Choroid plexus epithelial cell (primary cell): ENCODE measurements at regions not wholly inside any gene's neighbourhood (a gene's known extent, or its start where the extent isn't known, plus 50 kb on each side); places are given as distances from the start of the nearest gene placed in this dataset.

Experiments used
- DNase-seq: peaks from one replicate; pipeline ENCODE4 v3.0.0-alpha.2; 2010; ENCODE audit warnings: low read depth
- H3K4me3 ChIP-seq: 2 replicates; pipeline ENCODE4 v1.5.1; 2011; ENCODE audit warnings: low read depth, mild to moderate bottlenecking, control low read depth, low read length, moderate library complexity
- TF ChIP-seq, protein P1 (sequence below): conservative IDR thresholded peaks from 2 replicates; pipeline ENCODE4 v1.5.1; 2011; ENCODE audit warnings: low read depth, mild to moderate bottlenecking, control low read depth, inconsistent platforms, low read length, moderate library complexity

DNA sequence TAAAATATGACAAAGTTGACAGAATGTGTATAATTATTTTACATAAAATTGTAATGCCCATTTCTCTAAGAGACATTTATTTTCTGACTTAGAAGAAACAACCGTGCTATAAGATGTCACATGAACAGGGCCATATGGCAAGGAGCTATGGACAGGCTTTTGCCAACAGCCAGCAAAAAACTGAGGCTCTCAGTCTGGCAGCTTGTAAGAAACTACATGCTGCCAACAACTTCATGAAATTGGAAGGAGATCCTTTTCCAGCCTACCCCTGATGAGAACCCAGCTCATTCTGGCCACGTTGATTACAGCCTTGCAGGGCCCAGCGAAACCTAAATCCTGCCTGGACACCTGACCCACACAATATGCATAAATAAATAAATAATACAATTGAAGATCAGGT, 250.3 kb upstream of the ARSJ start:
- no peak overlapping the region for H3K4me3 ChIP-seq
- TF ChIP-seq, protein P1, sequence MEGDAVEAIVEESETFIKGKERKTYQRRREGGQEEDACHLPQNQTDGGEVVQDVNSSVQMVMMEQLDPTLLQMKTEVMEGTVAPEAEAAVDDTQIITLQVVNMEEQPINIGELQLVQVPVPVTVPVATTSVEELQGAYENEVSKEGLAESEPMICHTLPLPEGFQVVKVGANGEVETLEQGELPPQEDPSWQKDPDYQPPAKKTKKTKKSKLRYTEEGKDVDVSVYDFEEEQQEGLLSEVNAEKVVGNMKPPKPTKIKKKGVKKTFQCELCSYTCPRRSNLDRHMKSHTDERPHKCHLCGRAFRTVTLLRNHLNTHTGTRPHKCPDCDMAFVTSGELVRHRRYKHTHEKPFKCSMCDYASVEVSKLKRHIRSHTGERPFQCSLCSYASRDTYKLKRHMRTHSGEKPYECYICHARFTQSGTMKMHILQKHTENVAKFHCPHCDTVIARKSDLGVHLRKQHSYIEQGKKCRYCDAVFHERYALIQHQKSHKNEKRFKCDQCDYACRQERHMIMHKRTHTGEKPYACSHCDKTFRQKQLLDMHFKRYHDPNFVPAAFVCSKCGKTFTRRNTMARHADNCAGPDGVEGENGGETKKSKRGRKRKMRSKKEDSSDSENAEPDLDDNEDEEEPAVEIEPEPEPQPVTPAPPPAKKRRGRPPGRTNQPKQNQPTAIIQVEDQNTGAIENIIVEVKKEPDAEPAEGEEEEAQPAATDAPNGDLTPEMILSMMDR = no peak
- no peak for DNase-seq

DNA sequence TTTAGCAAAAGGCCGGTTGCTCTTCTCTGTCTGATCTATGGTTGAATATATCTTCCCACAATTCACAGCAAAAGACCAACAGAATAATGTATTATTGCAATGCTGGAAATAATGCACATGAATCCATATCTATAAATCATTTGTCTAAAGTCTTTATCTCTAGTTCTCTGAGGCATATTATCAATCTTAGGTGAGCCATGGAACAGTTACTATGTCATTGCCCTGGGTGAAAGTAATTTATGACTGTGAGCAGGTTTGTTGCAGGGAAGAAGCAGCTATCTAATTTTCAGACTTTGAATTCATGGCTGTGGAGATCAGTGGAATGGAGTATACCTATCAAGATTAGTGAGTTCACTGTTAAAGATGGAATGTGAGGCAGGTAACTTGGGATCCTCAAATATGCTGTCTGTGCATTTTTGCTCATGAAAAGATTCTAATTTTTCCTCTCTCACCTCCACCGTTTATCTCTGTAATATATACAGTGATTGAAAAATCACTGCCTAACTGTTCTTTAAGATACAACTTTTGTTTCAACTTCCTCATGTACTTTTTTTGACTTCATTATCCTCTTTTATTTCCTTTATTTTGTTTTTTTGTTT, 256.8 kb upstream of the ARSJ start:
- no peak overlapping the region for H3K4me3 ChIP-seq
- TF ChIP-seq, protein P1 = no peak
- DNase-seq = no peak

DNA sequence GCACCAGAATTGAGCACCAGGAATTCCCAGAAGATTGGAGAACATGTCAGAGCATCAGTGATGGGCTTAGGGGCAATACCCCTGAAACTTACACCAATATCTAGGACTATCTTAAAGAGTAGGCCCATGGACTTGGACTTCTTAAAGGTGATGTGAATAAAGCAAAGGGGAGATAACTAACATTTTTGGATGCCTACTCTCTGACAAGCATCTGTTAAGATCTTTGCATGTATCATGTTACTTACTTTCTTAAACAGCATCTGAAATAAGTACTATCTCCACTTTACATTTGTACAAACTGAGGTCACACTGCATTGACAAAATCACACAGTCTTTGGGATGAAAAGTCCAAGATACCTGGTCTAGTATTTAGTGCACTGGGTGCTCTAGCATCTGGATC, 258.6 kb upstream of the ARSJ start:
- peak; percentile 40 for DNase-seq
- TF ChIP-seq, protein P1 = no peak
- no peak overlapping the region for H3K4me3 ChIP-seq

DNA sequence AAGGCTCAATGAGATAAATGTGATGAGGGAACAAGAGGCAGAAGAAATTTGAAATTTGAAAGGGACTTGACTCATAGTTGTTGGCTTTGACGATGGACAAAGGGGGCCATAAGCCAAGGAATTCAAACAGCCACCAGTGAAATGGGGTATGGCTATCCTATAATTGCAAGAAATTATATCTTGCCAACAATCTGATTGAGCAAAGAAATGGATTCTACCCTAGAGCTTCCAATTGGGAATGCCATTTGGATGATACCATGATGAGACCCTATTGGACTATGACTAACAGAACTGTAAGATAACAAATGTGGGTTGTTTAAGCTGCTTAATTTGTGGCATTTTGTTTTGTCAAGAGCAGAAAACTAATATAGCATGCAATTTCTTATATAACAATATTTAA, 270.1 kb upstream of the ARSJ start:
- TF ChIP-seq, protein P1 = no peak
- H3K4me3 ChIP-seq = no peak overlapping the region
- no peak for DNase-seq

DNA sequence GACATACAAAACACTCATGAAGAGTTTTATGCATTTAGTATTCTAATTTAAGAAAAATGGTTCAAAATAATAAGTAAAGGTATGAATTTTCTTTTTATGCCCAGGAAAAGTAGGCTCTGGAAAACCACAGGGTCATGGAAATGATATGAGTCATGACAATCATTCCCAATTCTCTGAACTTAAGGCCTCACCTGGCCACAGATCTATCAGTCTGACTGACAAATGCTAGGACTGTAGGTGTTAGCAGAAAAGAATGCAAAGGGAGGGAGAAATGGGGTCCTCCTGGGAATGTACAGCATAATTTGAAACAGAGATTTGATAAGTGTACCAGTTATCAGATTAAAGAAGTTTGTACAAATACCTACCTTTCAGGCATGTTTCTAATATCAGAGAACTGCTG, 270.5 kb upstream of the ARSJ start:
- no peak for DNase-seq
- TF ChIP-seq, protein P1 = no peak
- no peak overlapping the region for H3K4me3 ChIP-seq

DNA sequence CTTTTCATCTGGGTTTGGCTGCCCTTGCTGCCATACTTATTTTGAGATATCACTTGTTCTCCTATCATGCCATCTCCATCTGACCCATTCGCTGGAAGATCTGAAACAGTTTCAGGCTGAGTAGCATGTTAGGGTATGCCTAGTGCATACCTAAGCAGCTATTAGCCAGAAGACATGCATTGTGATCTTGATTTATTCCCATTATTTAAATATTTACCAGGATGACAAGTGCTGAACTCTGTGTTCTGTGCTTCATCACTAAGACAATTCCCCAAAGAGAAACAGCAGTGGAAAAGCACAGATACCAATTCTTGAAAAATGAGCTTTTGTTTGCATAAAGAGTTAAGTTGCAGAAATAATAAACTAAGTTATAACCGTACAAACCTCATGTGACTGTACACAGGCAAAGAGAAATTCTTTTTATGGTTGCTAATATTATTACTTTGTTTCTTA, 271.0 kb upstream of the ARSJ start:
- DNase-seq = peak; percentile 41
- no peak overlapping the region for H3K4me3 ChIP-seq
- TF ChIP-seq, protein P1 = no peak

DNA sequence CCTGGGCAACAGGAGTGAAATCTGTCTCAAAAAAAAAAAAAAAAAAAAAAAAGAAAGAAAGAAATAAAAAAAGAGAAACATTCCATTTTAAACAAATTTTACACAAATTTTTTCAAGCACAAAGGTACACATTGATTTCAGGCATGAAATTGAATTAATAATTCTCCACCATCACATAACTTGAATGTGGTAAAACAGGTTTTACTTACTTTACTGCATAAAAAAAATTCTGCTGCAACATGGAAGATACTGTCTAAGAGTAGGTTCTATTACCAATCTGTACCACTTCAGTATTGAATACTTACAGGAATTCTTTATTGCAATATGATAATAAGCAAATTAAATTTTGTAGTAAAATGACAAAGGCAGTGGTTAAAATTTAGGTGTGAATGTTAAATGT, 271.6 kb upstream of the ARSJ start:
- TF ChIP-seq, protein P1 = no peak
- no peak for DNase-seq
- no peak overlapping the region for H3K4me3 ChIP-seq
